Fibroblast of lung (primary cell): ENCODE measurements at regions not wholly inside any gene's neighbourhood (a gene's known extent, or its start where the extent isn't known, plus 50 kb on each side); places are given as distances from the start of the nearest gene placed in this dataset.

Experiments used
- DNase-seq, 2 donors: peaks; one replicate each; pipeline versions ENCODE4 v3.0.0 to v3.0.0-alpha.2; 2010; ENCODE audit warnings: low read depth in 2 of 2
- H2AFZ ChIP-seq: 2 replicates; pipeline ENCODE4 v1.5.1; 2012; ENCODE audit warnings: low read length, control low read depth, inconsistent platforms
- H3K27ac ChIP-seq: 2 replicates; pipeline ENCODE4 v1.5.1; 2011; ENCODE audit warnings: low read length, control low read depth; ENCODE audit not compliant: insufficient read depth
- H3K27me3 ChIP-seq: 2 replicates; pipeline ENCODE4 v1.5.1; 2011; ENCODE audit warnings: mild to moderate bottlenecking, low read length; ENCODE audit not compliant: control insufficient read depth, insufficient read depth
- H3K36me3 ChIP-seq: 2 replicates; pipeline ENCODE4 v1.5.1; 2011; ENCODE audit warnings: low read length; ENCODE audit not compliant: control insufficient read depth, insufficient read depth
- H3K4me1 ChIP-seq: 2 replicates; pipeline ENCODE4 v1.5.1; 2011; ENCODE audit warnings: low read length; ENCODE audit not compliant: control insufficient read depth, insufficient read depth; ENCODE audit errors: extremely low read depth
- H3K4me2 ChIP-seq: 2 replicates; pipeline ENCODE4 v1.5.1; 2011; ENCODE audit warnings: low read length, control low read depth; ENCODE audit not compliant: insufficient read depth; ENCODE audit errors: extremely low read depth
- H3K4me3 ChIP-seq, 4 experiments: fragments of 200-600 bp in 1 of 4; sonication (generic) in 1 of 4; replicated peaks in 1 of 4; 2 replicates each; pipeline ENCODE4 v1.5.1; 2011 to 2016; ENCODE audit warnings: low read length in 4 of 4, low read depth in 3 of 4, mild to moderate bottlenecking in 3 of 4, control low read depth in 2 of 4, inconsistent platforms in 1 of 4, mixed read lengths in 1 of 4; ENCODE audit not compliant: insufficient read depth in 1 of 4; ENCODE audit errors: control extremely low read depth in 1 of 4
- H3K79me2 ChIP-seq: 2 replicates; pipeline ENCODE4 v1.5.1; 2012; ENCODE audit warnings: mild to moderate bottlenecking, low read length, inconsistent platforms; ENCODE audit not compliant: control insufficient read depth, insufficient read depth
- H3K9ac ChIP-seq: 2 replicates; pipeline ENCODE4 v1.5.1; 2011; ENCODE audit warnings: mild to moderate bottlenecking, low read length, control low read depth; ENCODE audit not compliant: insufficient read depth
- H3K9me3 ChIP-seq: 2 replicates; pipeline ENCODE4 v1.5.1; 2012; ENCODE audit warnings: low read depth, low read length; ENCODE audit not compliant: control insufficient read depth, insufficient read depth
- H4K20me1 ChIP-seq: 2 replicates; pipeline ENCODE4 v1.5.1; 2011; ENCODE audit warnings: low read length; ENCODE audit not compliant: control insufficient read depth, insufficient read depth; ENCODE audit errors: extremely low read depth
- CTCF ChIP-seq, 2 donors: IDR thresholded peaks in 1 of 2; conservative IDR thresholded peaks in 1 of 2; 1 replicate in 1 of 2; 2 replicates in 1 of 2; pipeline ENCODE4 v1.5.1; 2011 to 2012; ENCODE audit warnings: low read length in 2 of 2, control low read depth in 1 of 2, inconsistent platforms in 1 of 2, low read depth in 1 of 2, mild to moderate bottlenecking in 1 of 2
- EZH2 ChIP-seq: IDR thresholded peaks from 2 replicates; pipeline ENCODE4 v1.5.1; 2012; ENCODE audit warnings: low read length, control low read depth, mild to moderate bottlenecking; ENCODE audit errors: missing control alignments

- H3K36me3 ChIP-seq: no peaks in the 10 kb centered on the region
- TF ChIP-seq EZH2 (no peak), CTCF (conservative IDR thresholded peaks at IDR 0.05 in 1 of 2, IDR thresholded peaks at IDR 0.05 in 1 of 2; ENCODE audit: low read depth in 1 of 2, low read length in 2 of 2) (no peak)
Observed at GRCh38 chr7:32259931-32260596, 189.9 kb upstream of the PDE1C start.

GRCh38 chr7:32258265-32258664, 188.1 kb upstream of the PDE1C start:
- no peak for DNase-seq
- Histone ChIP-seq H3K4me2 (no peak overlapping the region), H2AFZ (no peak overlapping the region), H3K36me3 (no peaks in the 10 kb centered on the region), H3K4me1 (no peaks in the 10 kb centered on the region), H3K4me3 (no peak overlapping the region), H3K27me3 (no peaks in the 10 kb centered on the region), H3K27ac (no peak overlapping the region), H3K9ac (no peak overlapping the region), H4K20me1 (no peaks in the 10 kb centered on the region), H3K9me3 (no peaks in the 10 kb centered on the region), H3K79me2 (no peaks in the 10 kb centered on the region)
- TF ChIP-seq CTCF (conservative IDR thresholded peaks at IDR 0.05 in 1 of 2, IDR thresholded peaks at IDR 0.05 in 1 of 2; ENCODE audit: low read depth in 1 of 2, low read length in 2 of 2): no peak
- TF ChIP-seq EZH2: no peak

More at GRCh38 chr7:32259931-32260596, 189.9 kb upstream of the PDE1C start:
- Histone ChIP-seq H3K4me3 (no peak overlapping the region), H3K4me2 (no peak overlapping the region), H4K20me1 (no peaks in the 10 kb centered on the region), H3K9me3 (no peaks in the 10 kb centered on the region), H3K9ac (no peak overlapping the region), H3K4me1 (no peaks in the 10 kb centered on the region), H3K27ac (no peak overlapping the region), H2AFZ (no peak overlapping the region), H3K79me2 (no peaks in the 10 kb centered on the region), H3K27me3 (no peaks in the 10 kb centered on the region)
- DNase-seq: no peak

GRCh38 chr7:32257621-32258020, 187.4 kb upstream of the PDE1C start:
- no peaks in the 10 kb centered on the region for H3K4me1 ChIP-seq
- TF ChIP-seq EZH2 (no peak), CTCF (conservative IDR thresholded peaks at IDR 0.05 in 1 of 2, IDR thresholded peaks at IDR 0.05 in 1 of 2; ENCODE audit: low read depth in 1 of 2, low read length in 2 of 2) (no peak)
- no peaks in the 10 kb centered on the region for H3K9me3 ChIP-seq
- no peak for DNase-seq
- no peaks in the 10 kb centered on the region for H4K20me1 ChIP-seq
- no peak overlapping the region for H3K4me3 ChIP-seq
- H2AFZ ChIP-seq: no peak overlapping the region
- H3K27ac ChIP-seq: no peak overlapping the region
- H3K27me3 ChIP-seq: no peaks in the 10 kb centered on the region
- no peak overlapping the region for H3K9ac ChIP-seq
- H3K4me2 ChIP-seq: no peak overlapping the region
- H3K79me2 ChIP-seq: no peaks in the 10 kb centered on the region
- no peaks in the 10 kb centered on the region for H3K36me3 ChIP-seq
